ENCODE measurements at regions not wholly inside any gene's neighbourhood (a gene's known extent, or its start where the extent isn't known, plus 50 kb on each side); places are given as distances from the start of the nearest gene placed in this dataset.
A peak's percentile ranks its signal among the peaks of the same experiment; 100 is the strongest.

- no peak for DNase-seq (ENCODE audit: low read depth)
- TF ChIP-seq MYC (IDR thresholded peaks at IDR 0.05; ENCODE audit: low read depth, low read length): no peak
- TF ChIP-seq CTCF (IDR thresholded peaks at IDR 0.05; ENCODE audit: low read depth, low read length): no peak
- H3K4me3 ChIP-seq (ENCODE audit: low read depth, low read length): no peak overlapping the region
Measured at GRCh38 chr13:22312405-22312803, 641.5 kb downstream of the FGF9 start.

GRCh38 chr13:22316494-22317025, 645.7 kb downstream of the FGF9 start:
- DNase-seq (ENCODE audit: low read depth): peak; percentile 33
- no peak overlapping the region for H3K4me3 ChIP-seq (ENCODE audit: low read depth, low read length)

GRCh38 chr13:22320991-22321390, 650.1 kb downstream of the FGF9 start:
- TF ChIP-seq MAX (IDR thresholded peaks at IDR 0.05; ENCODE audit: low read depth, low read length) (no peak), MYC (IDR thresholded peaks at IDR 0.05; ENCODE audit: low read depth, low read length) (no peak), POLR2A (IDR thresholded peaks at IDR 0.05; ENCODE audit: extremely low read depth, insufficient read length) (no peak), CTCF (IDR thresholded peaks at IDR 0.05; ENCODE audit: low read depth, low read length) (no peak)
- no peak overlapping the region for H3K4me3 ChIP-seq (ENCODE audit: low read depth, low read length)
- DNase-seq (ENCODE audit: low read depth): no peak

More at GRCh38 chr13:22316494-22317025, 645.7 kb downstream of the FGF9 start:
- TF ChIP-seq MYC (IDR thresholded peaks at IDR 0.05; ENCODE audit: low read depth, low read length): no peak
- TF ChIP-seq POLR2A (IDR thresholded peaks at IDR 0.05; ENCODE audit: extremely low read depth, insufficient read length): no peak
- no peak for TF ChIP-seq MAX (IDR thresholded peaks at IDR 0.05; ENCODE audit: low read depth, low read length)
- no peak for TF ChIP-seq CTCF (IDR thresholded peaks at IDR 0.05; ENCODE audit: low read depth, low read length)

GRCh38 chr13:22325761-22326160, 654.9 kb downstream of the FGF9 start:
- no peak for TF ChIP-seq MAX (IDR thresholded peaks at IDR 0.05; ENCODE audit: low read depth, low read length)
- TF ChIP-seq POLR2A (IDR thresholded peaks at IDR 0.05; ENCODE audit: extremely low read depth, insufficient read length): no peak
- TF ChIP-seq MYC (IDR thresholded peaks at IDR 0.05; ENCODE audit: low read depth, low read length): no peak
- TF ChIP-seq CTCF (IDR thresholded peaks at IDR 0.05; ENCODE audit: low read depth, low read length): no peak

GRCh38 chr13:22332416-22332815, 661.5 kb downstream of the FGF9 start:
- TF ChIP-seq MAX (IDR thresholded peaks at IDR 0.05; ENCODE audit: low read depth, low read length) (no peak), POLR2A (IDR thresholded peaks at IDR 0.05; ENCODE audit: extremely low read depth, insufficient read length) (no peak), CTCF (IDR thresholded peaks at IDR 0.05; ENCODE audit: low read depth, low read length) (no peak), MYC (IDR thresholded peaks at IDR 0.05; ENCODE audit: low read depth, low read length) (no peak)
- H3K4me3 ChIP-seq (ENCODE audit: low read depth, low read length): no peak overlapping the region
- DNase-seq (ENCODE audit: low read depth): no peak

More at GRCh38 chr13:22325761-22326160, 654.9 kb downstream of the FGF9 start:
- H3K4me3 ChIP-seq (ENCODE audit: low read depth, low read length): no peak overlapping the region
- DNase-seq (ENCODE audit: low read depth): no peak

- no peak overlapping the region for H3K4me3 ChIP-seq (ENCODE audit: low read depth, low read length)
- TF ChIP-seq CTCF (IDR thresholded peaks at IDR 0.05; ENCODE audit: low read depth, low read length): no peak
- no peak for TF ChIP-seq POLR2A (IDR thresholded peaks at IDR 0.05; ENCODE audit: extremely low read depth, insufficient read length)
- TF ChIP-seq MYC (IDR thresholded peaks at IDR 0.05; ENCODE audit: low read depth, low read length): no peak
- TF ChIP-seq MAX (IDR thresholded peaks at IDR 0.05; ENCODE audit: low read depth, low read length): no peak
- DNase-seq (ENCODE audit: low read depth): no peak
Measured at GRCh38 chr13:22336460-22336859, 665.6 kb downstream of the FGF9 start.
